Stimulated activated effector memory CD8-positive, alpha-beta T cell treated with anti-CD3 and anti-CD28 coated beads, Interleukin-12 subunit alpha, Interleukin-12 subunit beta, amount 100 ng/mL, for 72 hours (primary cell): ENCODE measurements at regions not wholly inside any gene's neighbourhood (a gene's known extent, or its start where the extent isn't known, plus 50 kb on each side); places are given as distances from the start of the nearest gene placed in this dataset.

Experiments
- ATAC-seq: fragments of 150-1000 bp; cut with Tn5 transposase; 2 replicates; pipeline ENCODE4 v1.10.0; 2021
- DNase-seq, 2 donors: peaks; one replicate each; pipeline ENCODE4 v3.0.0; 2021 to 2022; ENCODE audit warnings: low spot score in 2 of 2
- H3K27ac Mint-ChIP-seq: one replicate; pipeline ENCODE4 v1.8.0; 2022; ENCODE audit warnings: mild to moderate bottlenecking, mixed read lengths
- H3K36me3 Mint-ChIP-seq: one replicate; pipeline ENCODE4 v1.8.0; 2022; ENCODE audit warnings: mild to moderate bottlenecking, mixed read lengths
- H3K4me1 Mint-ChIP-seq: one replicate; pipeline ENCODE4 v1.8.0; 2022; ENCODE audit warnings: mixed read lengths
- H3K4me3 Mint-ChIP-seq: one replicate; pipeline ENCODE4 v1.8.0; 2022; ENCODE audit warnings: mild to moderate bottlenecking, mixed read lengths
- H3K9me3 Mint-ChIP-seq: one replicate; pipeline ENCODE4 v1.8.0; 2022; ENCODE audit warnings: mixed read lengths

- Mint-ChIP-seq H3K4me3 (no peak overlapping the region), H3K36me3 (no peaks in the 10 kb centered on the region), H3K9me3 (no peaks in the 10 kb centered on the region), H3K4me1 (no peaks in the 10 kb centered on the region), H3K27ac (no peak overlapping the region)
- ATAC-seq (no peak), DNase-seq (no peak)
Measured at GRCh38 chr6:12436224-12436623, 146.1 kb downstream of the EDN1 start.

GRCh38 chr6:12436683-12437082 is 146.5 kb downstream of the EDN1 start:
- ATAC-seq: no peak
- H3K36me3 Mint-ChIP-seq: no peaks in the 10 kb centered on the region
- no peaks in the 10 kb centered on the region for H3K4me1 Mint-ChIP-seq
- H3K9me3 Mint-ChIP-seq: no peaks in the 10 kb centered on the region
- no peak overlapping the region for H3K4me3 Mint-ChIP-seq
- DNase-seq: no peak
- H3K27ac Mint-ChIP-seq: no peak overlapping the region

- DNase-seq: no peak
- H3K36me3 Mint-ChIP-seq: no peaks in the 10 kb centered on the region
- H3K27ac Mint-ChIP-seq: no peak overlapping the region
- ATAC-seq: no peak
- no peak overlapping the region for H3K4me3 Mint-ChIP-seq
- peaks cover 3% of the 10 kb centered on the region for H3K9me3 Mint-ChIP-seq
- H3K4me1 Mint-ChIP-seq: no peaks in the 10 kb centered on the region
Measured at GRCh38 chr6:12439296-12439695, 149.1 kb downstream of the EDN1 start.

- no peaks in the 10 kb centered on the region for H3K4me1 Mint-ChIP-seq
Measured at GRCh38 chr6:12440981-12441380, 150.8 kb downstream of the EDN1 start.

GRCh38 chr6:12442455-12442854 is 152.3 kb downstream of the EDN1 start:
- H3K4me3 Mint-ChIP-seq: no peak overlapping the region
- ATAC-seq (no peak), DNase-seq (no peak)

More at GRCh38 chr6:12440981-12441380, 150.8 kb downstream of the EDN1 start:
- no peak for DNase-seq
- Mint-ChIP-seq H3K27ac (no peak overlapping the region), H3K36me3 (no peaks in the 10 kb centered on the region), H3K9me3 (peaks cover 3% of the 10 kb centered on the region), H3K4me3 (no peak overlapping the region)
- ATAC-seq: no peak

GRCh38 chr6:12446394-12446793 is 156.2 kb downstream of the EDN1 start:
- ATAC-seq: no peak
- peaks cover 7% of the 10 kb centered on the region for H3K9me3 Mint-ChIP-seq

More at GRCh38 chr6:12442455-12442854, 152.3 kb downstream of the EDN1 start:
- no peak overlapping the region for H3K27ac Mint-ChIP-seq
- peaks cover 3% of the 10 kb centered on the region for H3K9me3 Mint-ChIP-seq
- H3K4me1 Mint-ChIP-seq: no peaks in the 10 kb centered on the region
- no peaks in the 10 kb centered on the region for H3K36me3 Mint-ChIP-seq

GRCh38 chr6:12449447-12449846 is 159.3 kb downstream of the EDN1 start:
- Mint-ChIP-seq H3K9me3 (peaks cover 11% of the 10 kb centered on the region), H3K4me1 (no peaks in the 10 kb centered on the region), H3K36me3 (no peaks in the 10 kb centered on the region), H3K27ac (no peak overlapping the region), H3K4me3 (no peak overlapping the region)
- no peak for DNase-seq
- no peak for ATAC-seq

More at GRCh38 chr6:12446394-12446793, 156.2 kb downstream of the EDN1 start:
- Mint-ChIP-seq H3K27ac (no peak overlapping the region), H3K4me3 (no peak overlapping the region), H3K36me3 (no peaks in the 10 kb centered on the region), H3K4me1 (no peaks in the 10 kb centered on the region)
- no peak for DNase-seq

GRCh38 chr6:12450467-12450866 is 160.3 kb downstream of the EDN1 start:
- ATAC-seq (no peak), DNase-seq (no peak)

GRCh38 chr6:12456343-12456742 is 166.2 kb downstream of the EDN1 start:
- DNase-seq: no peak
- Mint-ChIP-seq H3K9me3 (peaks cover 11% of the 10 kb centered on the region), H3K4me1 (no peaks in the 10 kb centered on the region), H3K27ac (no peak overlapping the region), H3K36me3 (no peaks in the 10 kb centered on the region), H3K4me3 (no peak overlapping the region)
- ATAC-seq: no peak

More at GRCh38 chr6:12450467-12450866, 160.3 kb downstream of the EDN1 start:
- no peaks in the 10 kb centered on the region for H3K4me1 Mint-ChIP-seq
- no peak overlapping the region for H3K4me3 Mint-ChIP-seq
- H3K9me3 Mint-ChIP-seq: peaks cover 14% of the 10 kb centered on the region
- H3K36me3 Mint-ChIP-seq: no peaks in the 10 kb centered on the region
- no peak overlapping the region for H3K27ac Mint-ChIP-seq

GRCh38 chr6:12457094-12457493 is 166.9 kb downstream of the EDN1 start:
- no peak overlapping the region for H3K4me3 Mint-ChIP-seq
- DNase-seq: no peak
- H3K4me1 Mint-ChIP-seq: no peaks in the 10 kb centered on the region
- no peak overlapping the region for H3K27ac Mint-ChIP-seq
- H3K36me3 Mint-ChIP-seq: no peaks in the 10 kb centered on the region
- no peak for ATAC-seq
- peaks cover 11% of the 10 kb centered on the region for H3K9me3 Mint-ChIP-seq

- no peak overlapping the region for H3K27ac Mint-ChIP-seq
- no peaks in the 10 kb centered on the region for H3K4me1 Mint-ChIP-seq
- peaks cover 6% of the 10 kb centered on the region for H3K9me3 Mint-ChIP-seq
- DNase-seq: no peak
- H3K4me3 Mint-ChIP-seq: no peak overlapping the region
- no peaks in the 10 kb centered on the region for H3K36me3 Mint-ChIP-seq
- no peak for ATAC-seq
Measured at GRCh38 chr6:12458558-12458957, 168.4 kb downstream of the EDN1 start.

- Mint-ChIP-seq H3K9me3 (peaks cover under 1% of the 10 kb centered on the region), H3K4me3 (no peak overlapping the region), H3K36me3 (no peaks in the 10 kb centered on the region), H3K4me1 (no peaks in the 10 kb centered on the region), H3K27ac (no peak overlapping the region)
- no peak for DNase-seq
- no peak for ATAC-seq
Measured at GRCh38 chr6:12459945-12460661, 169.9 kb downstream of the EDN1 start.

GRCh38 chr6:12467706-12468670 is 177.8 kb downstream of the EDN1 start:
- H3K36me3 Mint-ChIP-seq: no peaks in the 10 kb centered on the region
- no peaks in the 10 kb centered on the region for H3K4me1 Mint-ChIP-seq
- no peak for ATAC-seq
- H3K27ac Mint-ChIP-seq: no peak overlapping the region
- no peak for DNase-seq
- H3K9me3 Mint-ChIP-seq: peaks cover 5% of the 10 kb centered on the region
- no peak overlapping the region for H3K4me3 Mint-ChIP-seq

GRCh38 chr6:12472601-12473038 is 182.5 kb downstream of the EDN1 start:
- no peaks in the 10 kb centered on the region for H3K4me1 Mint-ChIP-seq
- ATAC-seq (no peak), DNase-seq (no peak)
- no peaks in the 10 kb centered on the region for H3K9me3 Mint-ChIP-seq
- no peaks in the 10 kb centered on the region for H3K36me3 Mint-ChIP-seq
- no peak overlapping the region for H3K4me3 Mint-ChIP-seq
- no peak overlapping the region for H3K27ac Mint-ChIP-seq

GRCh38 chr6:12473494-12473893 is 183.3 kb downstream of the EDN1 start:
- Mint-ChIP-seq H3K27ac (no peak overlapping the region), H3K36me3 (no peaks in the 10 kb centered on the region), H3K9me3 (no peaks in the 10 kb centered on the region), H3K4me1 (no peaks in the 10 kb centered on the region), H3K4me3 (no peak overlapping the region)
- no peak for ATAC-seq
- DNase-seq: no peak
